GM21619 (cell line): ENCODE measurements at regions not wholly inside any gene's neighbourhood (a gene's known extent, or its start where the extent isn't known, plus 50 kb on each side); places are given as distances from the start of the nearest gene placed in this dataset.
"Not testable (repeated sequence)": the region's sequence is repeated elsewhere in the genome, so short reads cannot be mapped to it uniquely, and the experiment has no call there.

Experiments
- ATAC-seq: cut with Tn5 transposase; IDR thresholded peaks from one replicate; pipeline ENCODE4 v1.9.1; 2021; ENCODE audit not compliant: unreplicated experiment

DNA sequence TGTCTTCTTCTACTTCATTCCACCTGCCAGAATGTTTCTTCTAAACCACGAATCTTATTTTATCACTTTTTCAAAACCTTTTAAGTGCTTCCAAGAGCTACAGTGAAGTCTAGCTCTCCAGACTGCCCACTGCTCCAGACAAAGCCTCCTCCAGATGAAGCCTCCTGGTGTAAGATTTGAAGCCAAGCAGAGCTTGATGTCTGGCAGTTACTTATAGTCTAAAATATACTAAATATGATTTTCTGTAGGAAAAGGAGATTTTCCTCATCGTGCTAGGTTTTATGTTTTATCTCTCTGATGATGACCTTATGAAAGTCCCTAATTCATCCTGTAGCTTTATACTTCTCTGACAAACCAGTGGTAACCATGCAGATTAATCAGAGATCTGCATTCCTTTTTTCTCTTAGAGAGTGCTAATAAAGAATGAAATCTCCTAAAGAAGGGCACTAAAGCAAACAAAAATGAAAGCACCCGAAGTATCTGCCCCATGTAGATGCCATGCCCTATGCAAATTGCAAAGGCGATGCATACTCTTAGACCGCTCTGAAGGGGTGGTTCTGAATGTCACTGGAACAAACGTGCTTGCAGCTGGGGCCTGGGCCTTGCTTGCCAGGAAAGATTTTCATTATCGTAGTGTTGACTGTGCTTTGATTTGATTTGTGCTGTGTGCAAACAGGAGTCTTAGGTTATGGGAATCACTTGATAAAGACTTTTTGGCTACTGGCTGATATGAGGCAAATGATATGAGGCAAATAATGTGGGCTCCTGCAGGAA lies 314.2 kb downstream of the PID1 start:
- no peak for ATAC-seq

DNA sequence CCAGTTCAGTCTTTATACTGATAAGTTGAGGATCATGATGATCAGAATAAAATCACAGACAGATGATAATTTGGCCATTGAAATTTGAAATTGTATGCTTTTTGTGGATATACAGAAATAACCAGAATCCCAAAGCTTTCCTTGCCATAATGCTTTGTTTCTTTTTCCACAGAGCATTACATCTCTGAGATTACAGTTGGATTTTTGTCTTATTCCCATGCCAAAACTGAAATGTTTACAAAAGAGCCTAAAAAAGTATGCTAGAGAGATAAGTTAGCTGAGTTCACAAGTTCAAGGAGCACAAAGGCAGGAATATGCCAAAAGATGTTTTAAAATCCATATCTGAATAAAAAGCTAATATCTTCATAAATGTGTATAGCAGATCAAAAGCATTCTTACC lies 321.3 kb downstream of the PID1 start:
- ATAC-seq = no peak

DNA sequence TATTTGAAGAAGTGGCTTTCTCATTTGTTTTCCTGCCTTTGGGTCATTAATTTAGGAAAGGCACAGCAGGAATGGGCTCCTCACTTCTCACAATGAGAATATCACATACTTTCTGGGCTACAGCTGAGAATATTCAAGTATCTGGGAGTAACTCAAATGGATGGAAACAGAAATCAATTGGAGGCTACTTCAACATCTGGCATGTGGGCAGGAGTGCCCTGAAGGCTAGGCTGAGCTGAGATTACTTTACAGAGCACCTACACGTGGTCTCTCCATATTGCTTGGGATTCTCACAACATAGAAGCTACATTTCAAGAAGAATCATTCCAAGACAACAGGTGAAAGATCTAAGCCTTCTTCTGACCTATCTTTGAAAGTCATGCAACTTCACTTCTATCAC lies 325.4 kb downstream of the PID1 start:
- no peak for ATAC-seq

DNA sequence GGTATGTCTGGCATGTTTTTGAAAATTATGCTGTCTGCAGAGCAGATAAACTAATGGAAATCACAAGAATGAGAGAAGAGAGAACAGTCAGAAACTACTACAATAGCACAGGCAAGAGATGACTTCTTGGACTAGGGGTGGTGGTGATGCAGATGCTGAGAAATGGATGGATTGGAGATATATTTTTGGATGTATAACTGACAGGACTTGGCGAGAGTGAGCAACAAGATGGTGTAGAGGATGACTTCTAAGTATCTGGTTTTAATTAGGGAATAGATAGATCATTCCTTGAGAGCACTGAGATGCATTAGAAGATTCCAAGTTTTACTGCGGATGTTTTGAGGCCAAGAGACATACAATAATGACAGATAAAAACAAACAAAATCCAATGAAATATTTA lies 328.2 kb downstream of the PID1 start:
- ATAC-seq = no peak

DNA sequence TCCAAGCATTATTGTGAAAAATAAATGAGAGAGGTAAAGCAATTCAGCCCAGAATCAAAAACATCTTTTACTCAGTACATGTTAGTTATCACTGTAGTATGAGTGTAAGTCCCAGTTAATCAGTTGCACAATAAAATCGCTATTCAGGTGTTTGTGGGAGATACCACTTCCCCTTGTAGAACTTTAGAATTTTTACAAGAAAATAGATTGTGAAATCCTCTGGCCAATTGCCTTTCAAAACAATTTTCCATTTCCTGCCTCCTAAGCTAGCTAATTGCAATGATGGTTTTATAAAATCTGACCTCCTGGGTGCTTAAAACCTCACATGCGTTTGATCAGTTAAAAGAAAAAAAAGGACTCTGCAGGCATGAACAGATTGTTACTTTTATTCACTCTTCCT lies 332.5 kb downstream of the PID1 start:
- ATAC-seq = no peak

DNA sequence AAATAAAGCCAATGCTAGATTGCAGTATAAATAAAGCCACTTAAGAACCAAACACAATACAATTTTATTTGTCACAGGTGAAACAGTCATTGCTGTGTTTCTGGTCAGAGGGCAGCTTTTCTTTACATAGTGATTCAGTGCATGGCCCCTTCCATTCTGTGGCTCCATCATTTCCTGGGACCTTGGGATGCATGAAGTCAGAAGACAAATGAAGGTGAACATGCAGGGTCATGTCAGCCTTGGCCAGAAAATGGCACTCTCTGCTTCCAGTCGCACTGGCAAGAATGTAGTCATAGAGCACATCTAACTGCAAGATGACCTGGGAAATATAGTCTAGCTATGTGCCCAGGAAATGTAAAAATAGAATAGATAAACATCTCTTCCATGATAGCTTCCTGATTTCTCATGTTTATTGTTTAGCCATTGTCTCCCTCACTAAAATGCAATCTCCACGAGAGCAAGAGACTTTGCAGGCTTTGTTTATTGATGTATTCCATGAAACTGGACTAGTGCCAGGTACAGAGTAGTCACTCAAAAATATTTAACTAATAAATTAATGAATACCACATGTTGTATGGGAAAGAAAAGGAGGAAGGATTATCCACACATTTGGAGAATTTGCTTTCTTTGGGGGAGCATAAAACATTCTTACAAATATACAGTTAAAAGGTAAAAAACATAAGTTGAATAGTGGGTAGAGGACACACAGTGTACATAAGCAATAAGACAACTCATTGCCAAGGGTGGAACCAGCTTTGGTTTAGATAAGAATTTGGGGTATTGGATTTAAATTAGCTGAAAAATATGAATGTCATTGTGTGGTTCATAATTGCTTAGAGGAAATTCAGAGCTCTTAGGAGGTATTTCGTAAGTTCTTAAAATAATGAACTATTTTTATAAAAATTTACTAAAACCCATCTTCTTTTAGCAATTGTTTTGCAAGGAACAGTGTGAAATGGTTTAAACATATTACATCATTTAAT lies 343.8 kb downstream of the PID1 start:
- no peak for ATAC-seq

DNA sequence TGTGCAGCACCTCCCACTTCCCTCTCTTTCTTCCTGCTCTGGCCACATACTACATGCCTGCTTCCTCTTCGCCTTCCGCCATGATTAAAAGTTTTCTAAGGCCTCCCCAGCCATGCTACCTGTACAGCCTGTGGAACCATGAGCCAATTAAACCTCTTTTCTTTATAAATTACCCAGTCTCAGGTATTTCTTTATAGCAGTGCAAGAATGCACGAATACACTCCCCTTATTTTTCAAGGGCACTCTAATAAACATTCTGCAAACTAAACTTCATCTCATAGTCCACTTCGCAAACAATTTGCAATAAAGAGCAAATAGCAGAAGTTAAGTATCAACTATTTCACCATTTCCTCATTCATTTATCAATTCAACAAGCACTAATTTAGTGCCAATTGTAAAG lies 351.3 kb downstream of the PID1 start:
- ATAC-seq = no peak

DNA sequence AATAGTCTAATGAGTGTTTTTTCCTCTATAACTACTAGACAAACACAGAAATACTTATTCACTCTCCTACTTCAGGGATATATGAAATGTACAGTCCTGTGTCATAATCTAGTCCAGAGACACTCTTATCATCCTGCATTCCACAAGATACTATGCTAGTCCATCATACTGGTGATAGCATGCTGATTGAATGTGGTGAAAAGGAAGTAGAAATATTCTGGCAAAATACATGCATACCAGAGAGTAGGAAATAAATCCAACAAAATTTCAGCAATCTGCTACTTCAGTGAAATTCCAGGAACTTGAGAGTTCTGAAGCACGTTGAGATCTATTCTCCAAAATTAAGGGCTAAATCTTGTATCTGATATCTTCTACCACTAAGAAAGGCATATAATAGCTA lies 353.9 kb downstream of the PID1 start:
- ATAC-seq = no peak

DNA sequence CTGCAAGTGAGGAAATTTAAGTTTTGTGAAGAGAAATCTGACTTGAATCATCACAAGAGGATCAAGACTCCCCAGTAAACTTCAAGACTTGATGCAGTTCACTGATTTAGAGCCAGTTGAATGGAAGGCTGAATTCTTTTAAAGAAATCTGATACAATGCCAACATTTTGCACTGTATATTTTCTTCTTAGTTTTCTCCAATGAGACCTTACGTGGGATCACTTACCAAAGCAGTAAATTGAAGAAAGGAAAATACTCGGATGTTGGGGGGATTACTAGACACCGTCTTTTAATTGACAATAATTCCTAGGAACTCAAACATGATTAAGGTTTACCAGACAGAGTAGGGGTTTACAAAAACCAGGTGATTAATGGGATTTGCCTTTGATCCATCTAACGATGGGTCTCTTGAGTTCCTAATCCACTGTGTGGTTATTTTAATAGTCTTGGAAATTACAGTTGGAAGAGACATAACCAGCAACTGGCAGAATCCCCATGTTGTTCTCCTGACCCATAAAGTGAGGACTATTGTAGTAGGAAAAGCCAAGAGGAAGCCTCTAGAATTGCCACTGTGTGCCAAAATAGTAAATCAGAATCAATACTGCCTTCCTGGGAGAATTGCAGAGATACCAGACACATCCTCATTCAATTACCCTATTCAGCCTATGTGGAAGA lies 354.5 kb downstream of the PID1 start:
- ATAC-seq = no peak

DNA sequence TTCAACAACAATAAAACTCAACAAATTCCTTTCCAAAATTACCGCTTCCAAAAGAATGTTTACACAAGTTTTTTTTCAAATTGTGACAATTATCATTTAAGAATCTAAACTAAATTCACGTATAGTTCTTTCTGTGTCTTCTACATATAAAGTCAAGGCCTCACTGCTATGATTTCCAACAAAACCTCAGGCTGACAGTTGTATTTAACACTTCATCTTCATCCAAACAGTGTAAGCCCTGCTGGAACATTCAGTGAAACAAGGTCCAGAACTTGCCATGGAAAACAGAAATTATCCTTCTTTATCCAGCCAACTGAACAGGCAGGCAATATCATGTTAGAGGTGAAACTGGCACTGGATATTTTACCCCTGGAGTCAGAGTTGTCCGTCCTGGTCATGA lies 357.9 kb downstream of the PID1 start:
- ATAC-seq = no peak

DNA sequence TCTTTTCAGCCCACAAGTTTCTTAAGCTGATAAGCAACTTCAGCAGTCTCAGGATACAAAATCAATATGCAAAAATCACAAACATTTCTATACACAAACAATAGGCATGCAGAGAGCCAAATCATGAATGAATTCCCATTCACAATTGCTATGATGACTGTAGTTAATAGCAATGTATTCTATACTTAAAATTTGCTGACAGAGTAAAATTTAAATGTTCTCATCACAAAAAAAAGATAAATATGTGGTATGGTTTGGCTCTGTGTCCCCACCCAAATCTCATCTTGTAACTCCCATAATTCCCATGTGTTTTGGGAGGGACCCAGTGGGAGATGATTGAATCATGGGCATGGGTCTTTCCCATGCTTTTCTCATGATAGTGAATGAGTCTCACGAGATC lies 360.2 kb downstream of the PID1 start:
- ATAC-seq = not testable (repeated sequence)

DNA sequence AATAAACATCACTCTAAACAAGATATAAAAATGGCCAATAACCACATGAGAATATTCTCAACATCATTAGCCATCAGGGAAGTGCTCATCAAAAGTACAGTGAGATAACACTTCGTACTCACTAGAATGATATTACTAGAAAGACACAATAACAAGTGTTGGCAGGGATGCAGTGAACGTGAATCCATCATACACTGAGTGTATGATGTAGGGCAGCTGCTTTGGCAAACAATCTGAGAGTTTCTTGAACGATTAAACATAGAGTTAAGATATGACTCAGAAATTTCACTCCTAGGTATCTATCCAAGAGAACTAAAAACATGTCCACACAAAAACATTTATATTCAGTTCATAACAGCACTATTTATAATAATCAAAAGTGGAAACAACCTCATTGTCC lies 368.9 kb downstream of the PID1 start:
- ATAC-seq = no peak

DNA sequence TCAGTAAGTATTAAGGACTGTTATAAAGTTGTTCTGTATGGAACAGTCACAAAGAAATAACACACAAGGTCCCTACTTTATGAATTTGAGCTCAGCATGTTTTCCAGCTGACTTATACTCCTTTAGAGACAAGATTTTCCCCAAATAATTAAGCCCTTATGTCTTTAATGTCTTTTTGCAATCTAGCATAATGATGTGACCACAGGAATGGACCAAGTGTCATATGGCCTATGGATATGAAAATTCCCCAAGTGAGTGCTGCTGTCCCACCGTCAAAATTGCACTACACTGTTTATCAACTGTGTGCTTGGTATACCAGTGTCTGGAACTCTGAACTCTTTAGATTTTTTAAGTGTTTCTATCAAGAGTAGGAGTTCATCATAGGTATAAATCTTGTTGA lies 369.6 kb downstream of the PID1 start:
- ATAC-seq = no peak

DNA sequence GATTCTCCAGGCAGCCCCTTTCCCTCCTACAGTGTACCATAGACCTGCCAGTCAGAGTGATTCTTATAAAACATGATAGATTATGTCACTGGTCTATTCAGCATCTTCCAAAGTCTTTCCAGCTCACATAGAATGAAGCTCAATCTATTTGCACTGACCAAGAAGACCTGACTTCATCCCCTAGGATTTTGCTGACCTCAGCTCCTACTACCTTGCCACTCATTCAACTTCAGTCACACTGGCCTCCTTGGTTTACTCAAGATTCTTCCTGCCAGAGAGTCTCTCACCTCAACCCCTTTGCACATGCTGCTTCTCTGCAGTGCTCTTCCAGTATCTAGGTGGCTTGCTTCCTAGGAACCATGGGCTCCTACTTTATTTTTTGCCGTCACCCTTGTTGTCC lies 392.9 kb downstream of the PID1 start:
- no peak for ATAC-seq

DNA sequence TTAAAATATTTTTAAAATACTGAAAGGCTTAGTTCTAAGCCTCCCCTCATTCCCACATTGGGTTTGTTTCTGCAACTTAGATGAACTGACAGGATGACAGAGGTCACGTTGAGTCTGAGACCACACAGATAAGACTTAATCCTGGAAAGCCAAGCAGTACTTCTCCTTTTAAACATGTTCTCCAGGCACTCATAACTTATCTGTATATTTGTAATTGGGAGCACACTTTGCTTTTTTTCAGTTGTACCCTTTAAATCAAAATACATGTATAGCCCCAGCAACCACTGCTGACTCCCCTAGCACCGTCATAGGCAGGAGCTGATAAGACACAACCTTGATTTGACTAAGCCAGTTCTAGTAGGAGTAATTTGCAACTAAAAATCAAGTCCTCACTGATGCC lies 394.8 kb downstream of the PID1 start:
- no peak for ATAC-seq

DNA sequence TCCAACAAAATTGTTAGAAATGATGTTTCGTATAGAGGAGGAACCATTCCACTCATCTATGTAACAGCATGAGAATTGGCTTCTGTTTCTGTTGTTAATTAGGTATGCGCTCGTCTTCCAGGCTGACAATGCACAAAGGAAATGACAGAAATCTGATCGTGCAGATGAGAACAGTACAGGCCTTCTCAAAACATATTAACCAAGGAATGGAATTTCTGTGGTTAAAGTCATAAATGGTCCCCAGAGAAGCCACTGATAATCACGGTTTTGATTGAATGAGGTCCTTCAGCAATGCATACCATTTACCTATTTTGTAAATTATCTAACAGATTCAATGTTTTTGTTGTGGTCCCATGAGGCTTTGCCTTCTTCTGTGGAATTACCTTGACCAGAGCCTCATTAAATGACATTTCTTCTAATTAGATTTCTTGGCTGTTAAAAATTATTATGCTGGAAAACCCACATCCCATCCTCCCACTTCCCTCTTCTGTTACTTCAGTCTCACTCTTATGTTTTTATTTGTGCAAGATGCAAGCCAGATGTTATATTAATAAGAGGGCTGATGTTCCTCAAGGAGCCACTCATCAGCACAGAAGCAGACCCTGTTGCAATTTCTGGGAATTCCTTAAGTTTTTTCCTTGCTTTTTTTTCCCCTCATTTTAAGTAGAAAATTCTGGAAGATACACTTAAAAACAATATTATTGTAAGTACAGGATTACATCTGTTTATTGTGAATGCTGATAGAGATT lies 395.8 kb downstream of the PID1 start:
- ATAC-seq = no peak

DNA sequence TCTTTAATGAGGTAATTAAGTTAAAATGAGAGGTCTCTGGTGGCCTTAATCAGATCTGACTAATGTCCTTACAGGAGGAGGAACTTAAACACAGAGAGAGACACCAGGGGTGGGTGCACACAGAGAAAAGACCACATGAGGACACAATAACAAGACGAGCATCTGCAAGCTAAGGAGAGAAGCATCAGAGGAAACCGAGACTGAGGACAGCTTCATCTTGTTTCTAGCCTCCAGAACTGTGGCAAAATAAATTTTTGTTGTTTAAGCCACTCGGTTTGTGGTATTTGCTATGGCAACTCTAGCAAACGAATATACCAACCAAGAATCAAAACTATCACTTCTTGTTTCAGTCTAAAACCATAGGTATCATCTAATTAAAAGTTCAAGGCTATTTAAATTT lies 400.1 kb downstream of the PID1 start:
- ATAC-seq = no peak

DNA sequence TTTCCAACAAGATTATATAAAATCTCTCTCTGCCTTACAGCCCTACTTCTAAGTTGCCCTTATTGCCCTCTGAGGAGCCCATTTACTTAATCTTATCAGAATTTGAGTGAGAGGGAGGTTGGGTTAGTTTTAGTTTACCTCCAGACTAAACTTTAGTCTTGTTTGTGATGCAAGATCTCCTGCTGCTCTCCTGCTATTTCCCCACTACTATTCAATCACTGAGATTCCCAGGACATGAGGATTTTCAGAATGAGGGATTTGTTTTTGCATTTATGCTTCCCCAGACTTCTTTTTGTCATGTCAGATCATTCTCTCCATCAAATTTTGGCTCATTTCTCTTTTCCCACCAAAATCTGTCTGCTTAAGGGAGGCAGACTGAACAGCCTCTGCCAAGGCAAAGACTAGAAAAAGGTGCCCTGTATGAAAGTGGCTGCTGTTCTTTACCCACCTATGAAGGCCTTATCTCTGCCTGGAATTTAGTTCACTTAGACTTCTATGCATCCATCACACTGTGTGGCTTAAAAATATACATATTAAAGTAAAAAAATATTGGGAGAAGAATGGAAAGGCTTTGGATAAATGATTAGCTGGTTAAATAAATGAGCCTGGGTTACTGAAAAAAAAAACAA lies 401.3 kb downstream of the PID1 start:
- no peak for ATAC-seq

DNA sequence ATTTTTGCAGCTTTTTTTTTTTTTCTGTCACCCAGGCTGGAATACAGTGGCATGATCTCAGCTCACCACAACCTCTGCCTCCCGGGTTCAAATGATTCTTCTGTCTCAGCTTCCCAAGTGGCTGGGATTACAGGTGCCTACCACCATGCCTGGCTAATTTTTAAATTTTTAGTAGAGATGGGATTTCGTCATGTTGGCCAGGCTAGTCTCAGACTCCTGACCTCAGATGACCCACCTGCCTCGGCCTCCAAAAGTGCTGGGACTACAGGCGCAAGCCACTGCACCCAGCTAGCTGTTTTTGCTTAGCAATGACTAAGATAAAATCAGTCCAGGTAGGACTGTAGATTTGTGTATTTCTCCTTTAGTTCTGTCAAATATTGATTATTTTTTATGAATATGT lies 403.7 kb downstream of the PID1 start:
- ATAC-seq = no peak

DNA sequence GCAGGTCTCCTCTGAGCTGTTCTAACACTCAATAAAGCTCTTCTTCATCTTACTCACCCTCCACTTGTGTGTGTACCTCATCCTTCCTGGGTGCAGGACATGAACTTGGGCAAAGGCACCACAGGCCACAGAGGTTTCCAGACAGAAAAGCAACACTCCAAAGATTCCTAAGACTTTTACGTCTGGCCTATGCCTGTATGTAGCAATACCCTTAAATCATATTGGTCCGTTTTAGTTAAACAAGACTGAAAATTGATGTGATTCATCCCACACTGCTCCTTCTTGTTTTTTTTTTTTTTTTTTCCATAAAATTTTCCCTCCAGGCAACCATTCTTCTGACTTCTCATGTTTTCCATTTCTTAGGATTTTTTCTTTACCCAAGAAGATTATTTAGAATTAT lies 404.3 kb downstream of the PID1 start:
- ATAC-seq = no peak

DNA sequence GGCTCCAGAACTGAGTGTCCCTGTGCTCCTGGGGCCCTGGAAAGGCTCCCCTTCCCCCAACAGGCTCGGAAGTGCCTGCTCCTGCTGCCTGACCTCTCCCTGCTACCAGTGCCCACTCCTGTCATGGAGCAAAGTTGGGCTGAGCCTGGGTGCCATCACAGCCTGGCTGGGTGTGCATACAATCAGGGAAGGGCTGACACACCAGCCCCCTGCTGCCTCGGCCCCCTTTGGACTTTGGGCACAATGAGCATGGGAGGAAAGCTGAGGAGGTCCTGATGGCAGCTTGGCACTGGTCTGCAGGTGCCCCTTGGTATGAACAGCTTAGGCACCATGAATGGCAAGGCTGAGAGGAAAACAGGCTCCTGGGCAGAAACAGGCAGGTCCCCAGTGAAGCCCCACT lies 405.0 kb downstream of the PID1 start:
- ATAC-seq = no peak
